Body of pancreas (tissue), 4 donors: ENCODE measurements at regions not wholly inside any gene's neighbourhood (a gene's known extent, or its start where the extent isn't known, plus 50 kb on each side); places are given as distances from the start of the nearest gene placed in this dataset.

Experiments used
- CTCF ChIP-seq, 7 experiments: fragments of 450-650 bp in 4 of 7; fragments of 200-600 bp in 3 of 7; sonication (generic) in 3 of 7; IDR thresholded peaks; one replicate each; pipeline ENCODE4 v1.5.1; 2016 to 2019; ENCODE audit warnings: antibody characterized with exemption in 7 of 7
- POLR2A ChIP-seq, 3 donors: fragments of 450-650 bp; IDR thresholded peaks; one replicate each; pipeline ENCODE4 v1.6.1; 2016; ENCODE audit warnings: antibody characterized with exemption in 3 of 3, mild to moderate bottlenecking in 2 of 3

- TF ChIP-seq CTCF (IDR thresholded peaks at IDR 0.05) = no peak
- TF ChIP-seq POLR2A (IDR thresholded peaks at IDR 0.05) = no peak
Observed at GRCh38 chr22:27441706-27442475, 359.7 kb downstream of the MN1 start.
